ENCODE measurements at regions not wholly inside any gene's neighbourhood (a gene's known extent, or its start where the extent isn't known, plus 50 kb on each side); places are given as distances from the start of the nearest gene placed in this dataset.

GRCh38 chr5:102130890-102131289 lies 165.2 kb downstream of the SLCO4C1 start:
- TF ChIP-seq CTCF (conservative IDR thresholded peaks at IDR 0.05; ENCODE audit: low read depth in 2 of 2) (no peak), REST (IDR thresholded peaks at IDR 0.05; ENCODE audit: unreplicated experiment) (no peak), CREB1 (CRISPR knock-in tag; IDR thresholded peaks at IDR 0.05; ENCODE audit: low read depth) (no peak), POLR2AphosphoS5 (IDR thresholded peaks at IDR 0.05; ENCODE audit: low read depth) (no peak), EZH2 (IDR thresholded peaks at IDR 0.05; ENCODE audit: low read depth, unreplicated experiment) (no peak), ZNF114 (CRISPR knock-in tag; IDR thresholded peaks at IDR 0.05) (no peak), STAT1 (IDR thresholded peaks at IDR 0.05; ENCODE audit: unreplicated experiment) (no peak), ETS1 (IDR thresholded peaks at IDR 0.05) (no peak), EZH2phosphoT487 (IDR thresholded peaks at IDR 0.05; ENCODE audit: unreplicated experiment) (no peak), JUNB (IDR thresholded peaks at IDR 0.05; ENCODE audit: unreplicated experiment) (no peak)
